Activated T-cell treated with anti-CD3 and anti-CD28 coated beads, Interleukin-2, amount 50 U/mL, for 24 hours (primary cell): ENCODE measurements at regions not wholly inside any gene's neighbourhood (a gene's known extent, or its start where the extent isn't known, plus 50 kb on each side); places are given as distances from the start of the nearest gene placed in this dataset.
"Not testable (repeated sequence)": the region's sequence is repeated elsewhere in the genome, so short reads cannot be mapped to it uniquely, and the experiment has no call there.

Experiments
- DNase-seq: peaks from one replicate; pipeline ENCODE4 v3.0.0-alpha.2; 2020
- H3K27ac Mint-ChIP-seq: 2 replicates; pipeline ENCODE4 v1.8.0; 2020; ENCODE audit warnings: mild to moderate bottlenecking, mixed read lengths
- H3K27me3 Mint-ChIP-seq: 2 replicates; pipeline ENCODE4 v1.8.0; 2020; ENCODE audit warnings: mixed read lengths
- H3K36me3 Mint-ChIP-seq: 2 replicates; pipeline ENCODE4 v1.8.0; 2020; ENCODE audit warnings: low read depth, mixed read lengths
- H3K4me1 Mint-ChIP-seq: 2 replicates; pipeline ENCODE4 v1.8.0; 2020; ENCODE audit warnings: low read depth, mixed read lengths
- H3K4me3 Mint-ChIP-seq: 2 replicates; pipeline ENCODE4 v1.8.0; 2020; ENCODE audit warnings: mild to moderate bottlenecking, moderate library complexity, mixed read lengths
- H3K9me3 Mint-ChIP-seq: 2 replicates; pipeline ENCODE4 v1.8.0; 2020; ENCODE audit warnings: mixed read lengths

GRCh38 chr11:95415837-95416304, 184.9 kb upstream of the SESN3 start:
- Mint-ChIP-seq H3K4me1 (peaks cover 3% of the 10 kb centered on the region), H3K4me3 (no peak overlapping the region), H3K27me3 (no peaks in the 10 kb centered on the region), H3K36me3 (no peaks in the 10 kb centered on the region), H3K9me3 (peaks cover 2% of the 10 kb centered on the region), H3K27ac (no peak overlapping the region)
- no peak for DNase-seq

- H3K4me3 Mint-ChIP-seq, result no peak overlapping the region
- no peak for DNase-seq
- H3K27ac Mint-ChIP-seq, result no peak overlapping the region
- H3K9me3 Mint-ChIP-seq, result peaks cover 2% of the 10 kb centered on the region
- H3K4me1 Mint-ChIP-seq, result peaks cover 5% of the 10 kb centered on the region
- H3K36me3 Mint-ChIP-seq, result no peaks in the 10 kb centered on the region
- H3K27me3 Mint-ChIP-seq, result no peaks in the 10 kb centered on the region
Measured at GRCh38 chr11:95414217-95414616, 183.2 kb upstream of the SESN3 start.

- Mint-ChIP-seq H3K27me3 (no peaks in the 10 kb centered on the region), H3K4me3 (no peak overlapping the region), H3K4me1 (peaks cover 5% of the 10 kb centered on the region), H3K36me3 (no peaks in the 10 kb centered on the region), H3K9me3 (peaks cover 2% of the 10 kb centered on the region), H3K27ac (no peak overlapping the region)
- no peak for DNase-seq
Measured at GRCh38 chr11:95413761-95414160, 182.8 kb upstream of the SESN3 start.

DNA sequence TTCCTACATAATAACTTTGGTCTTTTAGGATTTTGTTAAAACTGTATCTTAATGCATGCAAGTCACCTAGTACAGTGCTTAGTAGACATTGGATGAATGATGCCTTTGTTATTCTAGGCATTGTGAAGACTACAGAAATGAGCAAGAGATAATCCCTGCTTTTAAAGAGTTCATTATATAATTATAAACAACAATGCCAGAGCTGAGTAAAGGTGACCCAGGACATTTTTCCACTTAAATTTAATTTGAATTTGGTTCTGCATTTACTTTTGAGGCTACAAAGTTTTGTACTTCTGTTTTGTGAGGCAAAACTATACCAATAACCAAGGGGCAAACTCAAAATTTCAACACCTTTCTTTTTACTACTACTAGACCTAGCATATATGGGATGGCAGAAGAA, 182.0 kb upstream of the SESN3 start:
- no peaks in the 10 kb centered on the region for H3K36me3 Mint-ChIP-seq
- H3K9me3 Mint-ChIP-seq, result peaks cover 2% of the 10 kb centered on the region
- no peaks in the 10 kb centered on the region for H3K27me3 Mint-ChIP-seq
- peaks cover 5% of the 10 kb centered on the region for H3K4me1 Mint-ChIP-seq
- H3K4me3 Mint-ChIP-seq, result no peak overlapping the region
- no peak for DNase-seq
- no peak overlapping the region for H3K27ac Mint-ChIP-seq

- H3K4me3 Mint-ChIP-seq, result no peak overlapping the region
- peaks cover 2% of the 10 kb centered on the region for H3K9me3 Mint-ChIP-seq
- H3K4me1 Mint-ChIP-seq, result peaks cover 5% of the 10 kb centered on the region
- H3K27ac Mint-ChIP-seq, result no peak overlapping the region
- H3K27me3 Mint-ChIP-seq, result no peaks in the 10 kb centered on the region
- no peaks in the 10 kb centered on the region for H3K36me3 Mint-ChIP-seq
- no peak for DNase-seq
Measured at GRCh38 chr11:95412074-95412473, 181.1 kb upstream of the SESN3 start.

- H3K27ac Mint-ChIP-seq, H3K27me3 Mint-ChIP-seq, H3K9me3 Mint-ChIP-seq, H3K36me3 Mint-ChIP-seq, H3K4me3 Mint-ChIP-seq, H3K4me1 Mint-ChIP-seq, DNase-seq: not testable (repeated sequence)
Measured at GRCh38 chr11:95410707-95411106, 179.7 kb upstream of the SESN3 start.

DNA sequence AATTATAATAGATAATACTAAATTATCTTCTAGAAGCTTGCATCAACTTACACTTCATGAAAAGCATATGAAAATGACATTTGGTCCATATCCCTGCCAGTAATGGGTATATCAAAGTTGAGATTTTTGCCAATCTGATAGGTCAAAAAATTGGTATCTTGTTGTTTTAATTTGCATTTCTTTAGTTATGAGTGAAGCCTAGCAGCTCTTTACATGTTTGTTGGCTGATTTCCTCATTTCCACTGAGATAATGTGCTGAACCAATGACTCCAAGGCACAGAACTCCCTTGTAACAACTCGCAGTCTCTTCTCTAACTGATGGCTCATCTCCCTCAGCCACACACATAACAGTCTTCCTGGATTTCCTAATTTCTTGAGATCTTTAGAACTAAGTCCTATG, 175.3 kb upstream of the SESN3 start:
- Mint-ChIP-seq H3K27ac (no peak overlapping the region), H3K4me3 (no peak overlapping the region), H3K36me3 (no peaks in the 10 kb centered on the region), H3K9me3 (no peaks in the 10 kb centered on the region), H3K4me1 (peaks cover 5% of the 10 kb centered on the region), H3K27me3 (no peaks in the 10 kb centered on the region)
- no peak for DNase-seq

GRCh38 chr11:95404370-95404769, 173.4 kb upstream of the SESN3 start:
- no peaks in the 10 kb centered on the region for H3K36me3 Mint-ChIP-seq
- no peak overlapping the region for H3K4me3 Mint-ChIP-seq
- H3K27ac Mint-ChIP-seq, result no peak overlapping the region
- no peaks in the 10 kb centered on the region for H3K27me3 Mint-ChIP-seq
- no peaks in the 10 kb centered on the region for H3K9me3 Mint-ChIP-seq
- DNase-seq, result no peak
- peaks cover under 1% of the 10 kb centered on the region for H3K4me1 Mint-ChIP-seq

DNA sequence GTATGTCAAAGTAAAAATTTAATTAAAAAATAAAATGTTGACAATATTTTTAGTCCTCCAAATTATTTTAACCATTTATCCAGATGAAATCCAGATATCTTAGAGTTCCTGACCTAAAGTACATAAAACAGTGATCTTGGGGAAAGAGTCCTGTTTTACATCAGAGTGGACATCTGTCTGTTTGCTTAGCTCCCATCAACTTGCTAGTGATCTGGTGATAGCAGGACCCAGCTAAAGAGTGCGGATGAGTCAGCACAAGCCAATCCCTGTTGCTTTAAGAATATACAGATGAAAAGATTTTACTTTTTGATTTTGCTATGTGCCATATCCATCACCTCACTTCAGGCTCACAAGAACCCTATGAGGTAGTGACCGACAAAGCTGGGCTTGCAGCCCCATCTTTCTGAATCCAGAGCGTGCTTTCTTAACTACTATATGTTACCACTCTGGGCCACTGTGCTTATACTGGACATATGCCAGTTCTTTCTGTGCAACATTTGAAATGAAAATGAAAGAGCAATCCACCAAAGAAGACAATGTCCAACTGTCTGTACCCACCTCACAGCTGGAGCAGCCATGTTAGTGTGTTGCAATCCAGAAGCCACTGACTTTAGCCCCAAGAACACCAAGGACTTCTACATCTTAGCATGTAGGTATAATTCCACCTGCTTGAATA, 167.6 kb upstream of the SESN3 start:
- no peak for DNase-seq
- H3K4me1 Mint-ChIP-seq, result peaks cover 5% of the 10 kb centered on the region
- no peaks in the 10 kb centered on the region for H3K27me3 Mint-ChIP-seq
- no peak overlapping the region for H3K27ac Mint-ChIP-seq
- no peak overlapping the region for H3K4me3 Mint-ChIP-seq
- no peaks in the 10 kb centered on the region for H3K36me3 Mint-ChIP-seq
- peaks cover 11% of the 10 kb centered on the region for H3K9me3 Mint-ChIP-seq

DNA sequence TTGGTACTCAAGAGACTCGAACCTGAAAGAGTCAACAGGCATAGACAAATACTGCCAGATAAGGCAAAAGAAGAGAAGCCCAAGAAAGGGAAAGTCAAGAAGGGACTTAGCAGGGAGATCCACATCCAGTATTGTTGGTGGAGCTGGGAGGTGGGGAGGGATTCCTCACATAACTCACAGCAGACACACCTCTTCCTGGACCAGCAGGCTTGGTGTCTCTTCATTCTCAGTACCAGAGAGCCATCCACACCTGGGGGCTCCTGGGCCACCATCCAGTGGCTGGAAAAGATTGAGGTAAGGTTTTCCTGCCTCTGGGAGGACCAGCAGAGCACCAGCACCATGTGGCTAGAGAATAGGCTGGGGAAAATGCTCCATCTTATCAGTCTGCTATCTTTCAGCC, 161.6 kb upstream of the SESN3 start:
- Mint-ChIP-seq H3K4me1 (no peaks in the 10 kb centered on the region), H3K36me3 (no peaks in the 10 kb centered on the region), H3K27ac (no peak overlapping the region), H3K9me3 (peaks cover 11% of the 10 kb centered on the region), H3K4me3 (no peak overlapping the region), H3K27me3 (no peaks in the 10 kb centered on the region)
- DNase-seq, result no peak

DNA sequence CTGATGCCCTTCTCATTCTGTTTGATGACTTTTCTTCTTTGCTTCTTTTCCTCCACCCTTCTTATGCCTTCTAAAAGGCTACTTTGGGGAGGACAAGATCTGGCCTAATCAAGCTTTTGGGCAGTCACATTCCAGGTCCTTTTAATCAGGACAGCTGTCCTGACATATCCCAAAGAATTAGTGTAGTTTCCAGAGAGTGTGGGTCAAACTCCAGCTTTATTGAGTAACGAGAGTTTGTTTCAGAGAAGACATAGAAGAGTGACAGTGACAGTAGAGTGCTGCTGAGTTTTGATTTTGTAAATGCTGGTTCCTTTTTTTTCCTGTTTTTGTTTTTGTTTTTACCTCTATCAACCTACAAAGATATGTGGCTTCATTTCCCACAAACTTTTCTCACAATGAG, 158.4 kb upstream of the SESN3 start:
- no peaks in the 10 kb centered on the region for H3K4me1 Mint-ChIP-seq
- H3K9me3 Mint-ChIP-seq, result no peaks in the 10 kb centered on the region
- H3K27ac Mint-ChIP-seq, result no peak overlapping the region
- no peaks in the 10 kb centered on the region for H3K36me3 Mint-ChIP-seq
- no peaks in the 10 kb centered on the region for H3K27me3 Mint-ChIP-seq
- no peak overlapping the region for H3K4me3 Mint-ChIP-seq
- DNase-seq, result no peak

- Mint-ChIP-seq H3K27ac (no peak overlapping the region), H3K4me1 (peaks cover 1% of the 10 kb centered on the region), H3K9me3 (no peaks in the 10 kb centered on the region), H3K4me3 (no peak overlapping the region), H3K27me3 (no peaks in the 10 kb centered on the region), H3K36me3 (no peaks in the 10 kb centered on the region)
- DNase-seq, result no peak
Measured at GRCh38 chr11:95388086-95388485, 157.1 kb upstream of the SESN3 start.

DNA sequence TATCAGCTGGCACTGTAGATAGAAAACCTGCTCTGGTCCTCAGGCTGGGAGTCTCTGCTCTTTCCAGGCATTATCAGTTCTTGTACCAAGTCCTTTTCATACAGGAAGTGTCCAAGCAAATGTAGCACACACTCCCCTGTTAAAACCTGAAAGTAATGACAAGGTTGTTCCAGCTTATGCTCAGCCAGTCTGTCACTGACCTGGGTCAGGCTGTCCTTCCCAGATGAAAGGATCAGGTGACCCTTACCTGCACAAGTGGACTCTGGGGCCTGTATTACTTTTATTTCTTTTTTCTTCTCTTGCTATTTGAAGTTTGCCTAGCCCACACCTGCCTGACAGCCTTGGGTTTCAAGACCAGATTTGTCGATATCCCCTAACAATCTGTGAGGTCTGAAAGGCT, 156.3 kb upstream of the SESN3 start:
- no peak for DNase-seq
- no peak overlapping the region for H3K27ac Mint-ChIP-seq
- H3K4me1 Mint-ChIP-seq, result peaks cover 2% of the 10 kb centered on the region
- H3K4me3 Mint-ChIP-seq, result no peak overlapping the region
- H3K9me3 Mint-ChIP-seq, result no peaks in the 10 kb centered on the region
- no peaks in the 10 kb centered on the region for H3K27me3 Mint-ChIP-seq
- H3K36me3 Mint-ChIP-seq, result no peaks in the 10 kb centered on the region

DNA sequence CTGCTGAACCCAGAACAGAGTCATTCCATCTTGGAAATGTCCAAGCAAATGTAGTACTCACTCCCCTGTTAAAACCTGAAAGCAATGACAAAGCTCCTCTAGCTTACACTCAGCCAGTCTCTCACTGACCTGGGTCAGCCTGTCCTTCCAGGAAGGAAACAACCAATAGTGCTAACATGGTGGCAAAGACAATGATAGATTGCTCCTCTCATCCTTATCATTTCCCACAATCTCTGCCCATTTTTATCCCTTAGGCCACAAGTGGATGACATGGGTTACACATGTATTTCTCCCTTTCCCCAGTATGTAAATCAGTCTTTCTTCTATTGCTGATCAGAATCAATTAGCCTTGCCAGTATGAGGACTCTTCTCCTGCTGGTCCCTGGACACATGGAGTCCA, 154.6 kb upstream of the SESN3 start:
- H3K36me3 Mint-ChIP-seq, result no peaks in the 10 kb centered on the region
- H3K9me3 Mint-ChIP-seq, result no peaks in the 10 kb centered on the region
- no peak overlapping the region for H3K27ac Mint-ChIP-seq
- no peaks in the 10 kb centered on the region for H3K27me3 Mint-ChIP-seq
- H3K4me3 Mint-ChIP-seq, result no peak overlapping the region
- DNase-seq, result no peak
- peaks cover 8% of the 10 kb centered on the region for H3K4me1 Mint-ChIP-seq

DNA sequence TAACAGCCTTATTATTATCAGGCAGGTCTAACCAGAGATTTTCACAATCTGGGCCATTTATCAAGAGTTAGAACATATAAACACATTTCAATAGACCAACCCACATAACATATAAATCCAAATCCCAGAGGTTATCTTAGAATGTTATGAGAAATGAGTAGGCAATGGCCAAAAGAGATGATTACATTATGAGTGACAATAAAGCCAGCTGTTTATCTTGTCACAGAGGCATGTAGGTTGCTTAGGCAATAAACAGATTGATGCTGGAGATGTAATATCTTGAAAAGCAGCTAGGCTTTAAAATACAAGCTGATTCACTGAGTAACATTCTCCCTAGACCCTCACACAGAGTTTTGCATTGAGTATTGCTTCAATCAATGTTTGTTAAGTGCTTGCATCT, 148.5 kb upstream of the SESN3 start:
- no peak for DNase-seq
- no peak overlapping the region for H3K4me3 Mint-ChIP-seq
- H3K27ac Mint-ChIP-seq, result no peak overlapping the region

DNA sequence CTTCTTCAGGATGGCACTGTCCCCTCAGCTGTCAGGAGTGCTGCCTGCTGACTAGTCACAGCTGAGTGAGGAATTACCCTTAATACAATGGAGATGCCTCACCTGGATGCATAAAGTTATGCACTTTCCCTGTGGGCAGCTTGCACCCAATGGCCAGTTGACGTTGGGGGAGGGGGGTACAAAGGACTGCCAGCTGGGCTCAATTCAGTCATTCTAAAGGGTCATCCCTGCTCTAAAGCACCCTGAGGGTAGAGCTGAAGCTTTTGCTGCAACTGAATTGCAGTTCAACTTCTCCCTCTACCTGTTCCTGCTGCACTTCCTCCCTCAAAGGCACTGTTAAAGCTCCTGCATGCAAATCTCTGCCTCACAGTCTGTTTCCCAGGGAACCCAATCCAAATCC, 147.8 kb upstream of the SESN3 start:
- Mint-ChIP-seq H3K36me3 (no peaks in the 10 kb centered on the region), H3K27ac (no peak overlapping the region), H3K27me3 (no peaks in the 10 kb centered on the region), H3K4me1 (peaks cover 8% of the 10 kb centered on the region), H3K4me3 (no peak overlapping the region), H3K9me3 (no peaks in the 10 kb centered on the region)
- DNase-seq, result no peak

More for the DNA sequence above, 148.5 kb upstream of the SESN3 start:
- Mint-ChIP-seq H3K9me3 (no peaks in the 10 kb centered on the region), H3K27me3 (no peaks in the 10 kb centered on the region), H3K36me3 (no peaks in the 10 kb centered on the region), H3K4me1 (peaks cover 8% of the 10 kb centered on the region)
